K562 (cell line): ENCODE measurements at regions not wholly inside any gene's neighbourhood (a gene's known extent, or its start where the extent isn't known, plus 50 kb on each side); places are given as distances from the start of the nearest gene placed in this dataset.

ENCODE experiments used
- ATAC-seq: fragments of 200-7000 bp; cut with Tn5 transposase; 3 replicates; pipeline ENCODE4 v1.9.1; 2020; ENCODE audit warnings: moderate library complexity
- BruUV-seq: library from RNA; stranded (reverse); fragments of 400-500 nt; replicated peaks from 2 replicates; lab custom pipeline; 2021; lab: Mats Ljungman, UMichigan
- CTCF ChIA-PET: fragments of 300-600 bp; formaldehyde crosslinking; extraction: SDS; loops from one replicate; lab custom pipeline; 2021; ENCODE audit warnings: low intra/inter-chr PET ratio; lab: Yijun Ruan, JAX
- POLR2A ChIA-PET: fragments of 300-600, 350-650 bp; sonication (Branson Sonifier 250); formaldehyde crosslinking; extraction: SDS; loops from one replicate; lab custom pipeline; 2021; ENCODE audit warnings: antibody characterized with exemption, inconsistent platforms; lab: Yijun Ruan, JAX
- DNase-seq, 4 experiments: peaks; one replicate each; pipeline versions ENCODE4 v3.0.0 to v3.0.0-alpha.2; 2011 to 2018; ENCODE audit warnings: low spot score in 3 of 4, mixed read lengths in 3 of 4; ENCODE audit errors: extremely low read depth in 1 of 4
- FAIRE-seq: peaks from 2 replicates; lab custom pipeline; 2011; peaks lifted over from hg19 to GRCh38; lab: Jason Lieb, UNC
- H2AFZ ChIP-seq: 2 replicates; pipeline ENCODE4 v1.6.0; 2011; ENCODE audit warnings: low read depth, low read length, control low read depth, inconsistent platforms
- H3K27ac ChIP-seq: fragments of 200-600 bp; 3 replicates; pipeline ENCODE4 v1.8.0; 2011; ENCODE audit warnings: low read depth, mild to moderate bottlenecking, control low read depth, inconsistent platforms, low read length, moderate library complexity, mixed read lengths; ENCODE audit errors: extremely low read depth
- H3K27me3 ChIP-seq, 2 experiments: fragments of 300-600 bp in 1 of 2; 2 replicates in 1 of 2; 3 replicates in 1 of 2; pipeline versions ENCODE4 v1.6.0 to v1.8.0; 2011; ENCODE audit warnings: inconsistent platforms in 2 of 2, low read length in 2 of 2, mild to moderate bottlenecking in 1 of 2, mixed read lengths in 1 of 2, moderate library complexity in 1 of 2; ENCODE audit not compliant: control insufficient read depth in 2 of 2, insufficient read depth in 2 of 2
- H3K36me3 ChIP-seq: fragments of 300-600 bp; 3 replicates; pipeline ENCODE4 v1.8.0; 2011; ENCODE audit warnings: mild to moderate bottlenecking, low read length, inconsistent platforms; ENCODE audit not compliant: control insufficient read depth, insufficient read depth
- H3K4me1 ChIP-seq, 2 experiments: fragments of 200-600 bp in 1 of 2; replicated peaks in 1 of 2; 2 replicates in 1 of 2; 3 replicates in 1 of 2; pipeline versions ENCODE4 v1.5.1 to v1.8.0; 2011; ENCODE audit warnings: inconsistent platforms in 2 of 2, low read length in 2 of 2, mild to moderate bottlenecking in 1 of 2, mixed read lengths in 1 of 2, moderate library complexity in 1 of 2; ENCODE audit not compliant: control insufficient read depth in 2 of 2, insufficient read depth in 2 of 2
- H3K4me2 ChIP-seq: 2 replicates; pipeline ENCODE4 v1.6.1; 2011; ENCODE audit warnings: low read length, control low read depth, inconsistent platforms, mixed read lengths; ENCODE audit not compliant: insufficient read depth
- H3K4me3 ChIP-seq: fragments of 200-600 bp; sonication (generic), shearing (Covaris generic); 2 replicates; pipeline ENCODE4 v1.5.1; 2016; ENCODE audit warnings: control low read depth, inconsistent platforms
- H3K79me2 ChIP-seq: fragments of 200-600 bp; 3 replicates; pipeline ENCODE4 v1.8.0; 2011; ENCODE audit warnings: low read length, inconsistent platforms; ENCODE audit not compliant: control insufficient read depth, insufficient read depth
- H3K9ac ChIP-seq, 2 experiments: 2 replicates each; pipeline versions ENCODE4 v1.6.0 to v1.6.1; 2011; ENCODE audit warnings: low read depth in 2 of 2, low read length in 2 of 2, control low read depth in 1 of 2, inconsistent platforms in 1 of 2, mild to moderate bottlenecking in 1 of 2, mixed read lengths in 1 of 2; ENCODE audit not compliant: insufficient read depth in 1 of 2
- H3K9me1 ChIP-seq: one replicate; pipeline ENCODE4 v1.6.0; 2011; ENCODE audit warnings: inconsistent platforms, mild to moderate bottlenecking, low read length, moderate library complexity; ENCODE audit not compliant: control insufficient read depth, insufficient read depth
- H3K9me3 ChIP-seq: replicated peaks from 2 replicates; pipeline ENCODE4 v1.5.1; 2011; ENCODE audit warnings: low read depth, low read length, inconsistent platforms; ENCODE audit not compliant: control insufficient read depth, insufficient read depth
- H4K20me1 ChIP-seq: replicated peaks from 2 replicates; pipeline ENCODE4 v1.6.1; 2011; ENCODE audit warnings: low read length, inconsistent platforms, mixed read lengths; ENCODE audit not compliant: control insufficient read depth, insufficient read depth
- ARID1B ChIP-seq: fragments of 450-650 bp; IDR thresholded peaks from 2 replicates; pipeline ENCODE4 v1.6.1; 2016; ENCODE audit warnings: antibody characterized with exemption, mild to moderate bottlenecking, inconsistent platforms
- ATF7 ChIP-seq: fragments of 450-650 bp; IDR thresholded peaks from 2 replicates; pipeline ENCODE4 v1.7.1; 2014; ENCODE audit warnings: mild to moderate bottlenecking, moderate library complexity
- CBX5 ChIP-seq: IDR thresholded peaks from 2 replicates; pipeline ENCODE4 v1.6.1; 2014; ENCODE audit warnings: low read depth, borderline replicate concordance
- ETV5 ChIP-seq: sonication (generic); formaldehyde crosslinking; IDR thresholded peaks from 2 replicates; pipeline ENCODE4 v1.4.0; 2020; ENCODE audit warnings: low read depth, mild to moderate bottlenecking, missing genetic modification reagents
- KDM5B ChIP-seq: fragments of 200-600 bp; sonication (generic); IDR thresholded peaks from 2 replicates; pipeline ENCODE4 v1.6.1; 2012; ENCODE audit warnings: low read depth, mild to moderate bottlenecking, moderate library complexity, low read length, control low read depth, inconsistent platforms; ENCODE audit not compliant: insufficient replicate concordance
- KLF1 ChIP-seq: fragments of 450-650 bp; IDR thresholded peaks from 2 replicates; pipeline ENCODE4 v1.6.1; 2016; ENCODE audit warnings: missing genetic modification characterization, missing compliant biosample characterization
- MTA2 ChIP-seq: fragments of 450-650 bp; IDR thresholded peaks from 2 replicates; pipeline ENCODE4 v1.6.1; 2016; ENCODE audit warnings: low read depth
- NCOA6 ChIP-seq: fragments of 450-650 bp; IDR thresholded peaks from 2 replicates; pipeline ENCODE4 v1.6.1; 2017; ENCODE audit warnings: mild to moderate bottlenecking
- NELFE ChIP-seq: IDR thresholded peaks from 2 replicates; pipeline ENCODE4 v1.6.1; 2011; ENCODE audit warnings: mild to moderate bottlenecking; ENCODE audit not compliant: insufficient read depth, insufficient read length
- NFE2 ChIP-seq: IDR thresholded peaks from 2 replicates; pipeline ENCODE4 v1.6.1; 2014; ENCODE audit warnings: antibody characterized with exemption, low read depth
- PPARD ChIP-seq: fragments of 250-450 bp; sonication (Bioruptor Pico); IDR thresholded peaks from 2 replicates; pipeline ENCODE4 v1.8.0; 2022; ENCODE audit warnings: inconsistent platforms, mild to moderate bottlenecking, moderate library complexity
- SMARCB1 ChIP-seq: IDR thresholded peaks from 2 replicates; pipeline ENCODE4 v1.6.1; 2011; ENCODE audit warnings: improper control_type of control experiment, low read depth; ENCODE audit not compliant: insufficient read length
- ZNF175 ChIP-seq: fragments of 200-800 bp; sonication (Bioruptor generic); IDR thresholded peaks from 2 replicates; pipeline ENCODE4 v1.6.1; 2016; ENCODE audit warnings: low read depth, mild to moderate bottlenecking, missing genetic modification characterization, missing compliant biosample characterization
- ZNF184 ChIP-seq: sonication (generic); formaldehyde crosslinking; IDR thresholded peaks from 2 replicates; pipeline ENCODE4 v1.5.0; 2020; ENCODE audit warnings: missing genetic modification reagents
- ZNF280B ChIP-seq: fragments of 250-450 bp; sonication (Bioruptor Pico); IDR thresholded peaks from 2 replicates; pipeline ENCODE4 v1.5.1; 2021; ENCODE audit warnings: mild to moderate bottlenecking
- ZNF398 ChIP-seq: fragments of 250-450 bp; sonication (Bioruptor Pico); IDR thresholded peaks from 2 replicates; pipeline ENCODE4 v1.8.0; 2021; ENCODE audit warnings: moderate library complexity, mild to moderate bottlenecking, inconsistent platforms
- ZNF717 ChIP-seq: fragments of 250-450 bp; sonication (Bioruptor Pico); IDR thresholded peaks from 2 replicates; pipeline ENCODE4 v1.5.0; 2021
- ZNF778 ChIP-seq: fragments of 450-650 bp; formaldehyde crosslinking; IDR thresholded peaks from 2 replicates; pipeline ENCODE4 v1.4.0; 2020; ENCODE audit warnings: mild to moderate bottlenecking, moderate library complexity
- WGBS: fragments of 100-300 bp; shearing (Covaris generic); methylation state at CpG from one replicate; pipeline ENCODE4 v1.1.6; 2016; ENCODE audit warnings: low coverage, mixed read lengths; ENCODE audit not compliant: insufficient coverage; ENCODE audit errors: missing lambda C conversion rate; 5-methylcytosine and 5-hydroxymethylcytosine counted together
- in situ Hi-C: fragments of 300-500 bp; cut with MboI; formaldehyde crosslinking; loops from 4 replicates; pipeline ENCODE4 v1.15.0; 2018; ENCODE audit warnings: inconsistent platforms, mixed read lengths
- intact Hi-C: fragments of 100-400 bp; cut with micrococcal nuclease; formaldehyde crosslinking; loops from 2 replicates; pipeline ENCODE4 v1.14.2; 2022

- no TSS peak for BruUV-seq
- intact Hi-C loops (no loop called here), in situ Hi-C loops (no loop called here)
- DNase-seq = no peak
- no peak for FAIRE-seq
- Histone ChIP-seq H3K9me3 (no peaks in the 10 kb centered on the region), H4K20me1 (0 out of 2 replicates have a peak, but pooled peaks cover 3% of the 10 kb centered on the region), H3K9me1 (no peaks in the 10 kb centered on the region), H3K27ac (no peak overlapping the region), H3K4me3 (no peak overlapping the region), H2AFZ (no peak overlapping the region), H3K4me1 (no peaks in the 10 kb centered on the region), H3K36me3 (no peaks in the 10 kb centered on the region), H3K79me2 (no peaks in the 10 kb centered on the region), H3K9ac (no peak overlapping the region), H3K27me3 (peaks cover 0 to 21% of the 10 kb centered on the region in 2 experiments; a peak in 3 of 5 replicates), H3K4me2 (no peak overlapping the region)
- CTCF ChIA-PET = no interaction called here
- POLR2A ChIA-PET = interaction anchor here (0.6 kb wide), 2 partner anchors 229 to 443 kb away, joined by 3 to 4 read pairs; no protein-coding TSS in a partner anchor
- 0% methylated on average over 9 of the region's 9 CpGs for WGBS
- TF ChIP-seq ZNF398 = no peak
- TF ChIP-seq SMARCB1 = no peak
- TF ChIP-seq ZNF280B = no peak
- TF ChIP-seq ZNF717 (CRISPR knock-in tag) = no peak
- TF ChIP-seq NELFE = no peak
- TF ChIP-seq MTA2 = no peak
- TF ChIP-seq NCOA6 = no peak
- no peak for TF ChIP-seq NFE2
- TF ChIP-seq ZNF175 (CRISPR knock-in tag) = no peak
- no peak for TF ChIP-seq KLF1 (tag)
- TF ChIP-seq KDM5B = no peak
- no peak for TF ChIP-seq PPARD
- no peak for TF ChIP-seq CBX5
- no peak for TF ChIP-seq ZNF184 (CRISPR knock-in tag)
- TF ChIP-seq ETV5 = no peak
- TF ChIP-seq ATF7 = no peak
- TF ChIP-seq ZNF778 (CRISPR knock-in tag) = no peak
- TF ChIP-seq ARID1B = no peak
- no peak for ATAC-seq
Observed at GRCh38 chr17:79556271-79556670, 54.6 kb downstream of the RBFOX3 start.
